GM19463 (cell line): ENCODE measurements at regions not wholly inside any gene's neighbourhood (a gene's known extent, or its start where the extent isn't known, plus 50 kb on each side); places are given as distances from the start of the nearest gene placed in this dataset.
"Not testable (repeated sequence)": the region's sequence is repeated elsewhere in the genome, so short reads cannot be mapped to it uniquely, and the experiment has no call there.

Source experiments
- ATAC-seq: cut with Tn5 transposase; IDR thresholded peaks from one replicate; pipeline ENCODE4 v1.9.1; 2021; ENCODE audit warnings: mild to moderate bottlenecking, moderate library complexity; ENCODE audit not compliant: unreplicated experiment

GRCh38 chr2:37802211-37802752 lies 122.8 kb upstream of the RMDN2 start:
- no peak for ATAC-seq

- ATAC-seq, result no peak
Measured at GRCh38 chr2:37802899-37803379, 122.1 kb upstream of the RMDN2 start.

GRCh38 chr2:37806004-37806403 lies 119.1 kb upstream of the RMDN2 start:
- ATAC-seq, result not testable (repeated sequence)

- ATAC-seq, result no peak
Measured at GRCh38 chr2:37809525-37809924, 115.6 kb upstream of the RMDN2 start.

- ATAC-seq, result no peak
Measured at GRCh38 chr2:37809931-37810570, 115.0 kb upstream of the RMDN2 start.

GRCh38 chr2:37812414-37812813 lies 112.7 kb upstream of the RMDN2 start:
- ATAC-seq, result no peak

- no peak for ATAC-seq
Measured at GRCh38 chr2:37812941-37813730, 112.0 kb upstream of the RMDN2 start.

- ATAC-seq, result no peak
Measured at GRCh38 chr2:37816036-37816435, 109.1 kb upstream of the RMDN2 start.

GRCh38 chr2:37816686-37817085 lies 108.4 kb upstream of the RMDN2 start:
- ATAC-seq, result no peak

- no peak for ATAC-seq
Measured at GRCh38 chr2:37819186-37819585, 105.9 kb upstream of the RMDN2 start.

GRCh38 chr2:37820471-37820986 lies 104.6 kb upstream of the RMDN2 start:
- ATAC-seq, result no peak

GRCh38 chr2:37825586-37825985 lies 99.5 kb upstream of the RMDN2 start:
- no peak for ATAC-seq

- no peak for ATAC-seq
Measured at GRCh38 chr2:37826611-37827010, 98.5 kb upstream of the RMDN2 start.

GRCh38 chr2:37827455-37827854 lies 97.6 kb upstream of the RMDN2 start:
- no peak for ATAC-seq

- ATAC-seq, result no peak
Measured at GRCh38 chr2:37827911-37828511, 97.1 kb upstream of the RMDN2 start.

GRCh38 chr2:37829202-37829601 lies 95.9 kb upstream of the RMDN2 start:
- ATAC-seq, result no peak

GRCh38 chr2:37829616-37830395 lies 95.3 kb upstream of the RMDN2 start:
- no peak for ATAC-seq

GRCh38 chr2:37830636-37831035 lies 94.5 kb upstream of the RMDN2 start:
- ATAC-seq, result no peak

GRCh38 chr2:37831081-37831780 lies 93.9 kb upstream of the RMDN2 start:
- ATAC-seq, result no peak

GRCh38 chr2:37832590-37833197 lies 92.4 kb upstream of the RMDN2 start:
- ATAC-seq, result peak; percentile 61
